GM12878 (cell line): ENCODE measurements at regions not wholly inside any gene's neighbourhood (a gene's known extent, or its start where the extent isn't known, plus 50 kb on each side); places are given as distances from the start of the nearest gene placed in this dataset.
"Not testable (repeated sequence)": the region's sequence is repeated elsewhere in the genome, so short reads cannot be mapped to it uniquely, and the experiment has no call there.

Source experiments
- ATAC-seq: fragments of 200-7000 bp; cut with Tn5 transposase; 3 replicates; pipeline ENCODE4 v1.9.1; 2020; ENCODE audit warnings: mild to moderate bottlenecking, moderate library complexity
- BruUV-seq: library from RNA; stranded (reverse); fragments of 400-500 nt; replicated peaks from 2 replicates; lab custom pipeline; 2021; lab: Mats Ljungman, UMichigan
- CTCF ChIA-PET: fragments of 300-600 bp; sonication (Branson Sonifier 250); formaldehyde crosslinking; extraction: SDS; loops from one replicate; lab custom pipeline; 2021; ENCODE audit warnings: inconsistent platforms; lab: Yijun Ruan, JAX
- POLR2A ChIA-PET: fragments of 350-600 bp; formaldehyde crosslinking; extraction: SDS; loops from one replicate; lab custom pipeline; 2021; ENCODE audit warnings: inconsistent platforms; lab: Charles Lee
- RAD21 ChIA-PET: fragments of 300-600 bp; sonication (Branson Sonifier 250); formaldehyde crosslinking; loops from one replicate; lab custom pipeline; 2023; ENCODE audit warnings: antibody characterized with exemption; ENCODE audit not compliant: unreplicated experiment; lab: Charles Lee
- SMC1A ChIA-PET: fragments of 300-600 bp; sonication (Branson Sonifier 250); formaldehyde crosslinking; loops from one replicate; lab custom pipeline; 2023; ENCODE audit not compliant: unreplicated experiment, uncharacterized antibody; lab: Charles Lee
- DNase-seq: peaks from one replicate; pipeline ENCODE4 v3.0.0-alpha.2; 2011; ENCODE audit warnings: low read depth, low spot score
- FAIRE-seq: peaks from 3 replicates; lab custom pipeline; 2011; peaks lifted over from hg19 to GRCh38; lab: Jason Lieb, UNC
- H2AFZ ChIP-seq: 2 replicates; pipeline ENCODE4 v1.6.0; 2011; ENCODE audit warnings: low read depth, low read length, control low read depth; ENCODE audit not compliant: control insufficient read depth
- H3K27ac ChIP-seq: 2 replicates; pipeline ENCODE4 v1.5.1; 2011; ENCODE audit warnings: control low read depth; ENCODE audit not compliant: control insufficient read depth, insufficient read depth
- H3K27me3 ChIP-seq, 2 experiments: replicated peaks in 1 of 2; 2 replicates each; pipeline versions ENCODE4 v1.6.0 to v1.6.1; 2011; ENCODE audit warnings: low read length in 1 of 2; ENCODE audit not compliant: control insufficient read depth in 2 of 2, insufficient read depth in 2 of 2
- H3K36me3 ChIP-seq, 2 experiments: 2 replicates each; pipeline ENCODE4 v1.5.1; 2011; ENCODE audit warnings: low read length in 1 of 2; ENCODE audit not compliant: control insufficient read depth in 2 of 2, insufficient read depth in 2 of 2
- H3K4me1 ChIP-seq: 2 replicates; pipeline ENCODE4 v1.6.1; 2011; ENCODE audit warnings: mild to moderate bottlenecking, low read length, moderate library complexity, mixed read lengths; ENCODE audit not compliant: control insufficient read depth, insufficient read depth
- H3K4me2 ChIP-seq: 2 replicates; pipeline ENCODE4 v1.6.0; 2011; ENCODE audit warnings: control low read depth; ENCODE audit not compliant: control insufficient read depth, insufficient read depth
- H3K4me3 ChIP-seq: fragments of 200-600 bp; sonication (generic); 2 replicates; pipeline ENCODE4 v1.5.1; 2016
- H3K79me2 ChIP-seq: 2 replicates; pipeline ENCODE4 v1.6.0; 2011; ENCODE audit warnings: low read length; ENCODE audit not compliant: control insufficient read depth, insufficient read depth
- H3K9ac ChIP-seq: 2 replicates; pipeline ENCODE4 v1.8.0; 2011; ENCODE audit warnings: low read length, control low read depth, mixed read lengths; ENCODE audit not compliant: control insufficient read depth, insufficient read depth
- H3K9me3 ChIP-seq: replicated peaks from 3 replicates; pipeline ENCODE4 v1.5.1; 2011; ENCODE audit warnings: mild to moderate bottlenecking, low read length; ENCODE audit not compliant: control insufficient read depth, insufficient read depth
- H4K20me1 ChIP-seq: 2 replicates; pipeline ENCODE4 v1.6.0; 2011; ENCODE audit not compliant: control insufficient read depth, insufficient read depth
- MTA2 ChIP-seq: fragments of 450-650 bp; IDR thresholded peaks from 2 replicates; pipeline ENCODE4 v1.6.1; 2016; ENCODE audit warnings: low read depth, mild to moderate bottlenecking, moderate library complexity
- PBX3 ChIP-seq: IDR thresholded peaks from 2 replicates; pipeline ENCODE4 v1.6.1; 2011; ENCODE audit warnings: mild to moderate bottlenecking, low read depth, low read length, moderate library complexity; ENCODE audit not compliant: insufficient replicate concordance
- WGBS: methylation state at CpG from one replicate; pipeline ENCODE4 v1.1.6; 2016; ENCODE audit warnings: low lambda C conversion rate; ENCODE audit not compliant: insufficient replicate concordance, insufficient coverage; ENCODE audit errors: missing lambda C conversion rate; 5-methylcytosine and 5-hydroxymethylcytosine counted together
- in situ Hi-C: fragments of 300-500 bp; cut with MboI; formaldehyde crosslinking; loops from 9 replicates; pipeline ENCODE4 v1.14.3; 2018; ENCODE audit warnings: mixed read lengths
- intact Hi-C: fragments of 100-400 bp; cut with micrococcal nuclease; formaldehyde crosslinking; loops from one replicate; pipeline ENCODE4 v1.14.2; 2022; ENCODE audit not compliant: unreplicated experiment
- TF ChIP-seq, protein P1 (sequence below): IDR thresholded peaks from 2 replicates; pipeline ENCODE4 v1.6.1; 2012; ENCODE audit warnings: mild to moderate bottlenecking, low read depth, low read length

GRCh38 chr4:186805917-186806316 lies 82.3 kb upstream of the FAT1 start:
- intact Hi-C loops, H3K9me3 ChIP-seq, H3K9ac ChIP-seq, H3K4me2 ChIP-seq, DNase-seq, H3K27ac ChIP-seq, ATAC-seq, H3K36me3 ChIP-seq, H2AFZ ChIP-seq, H3K4me1 ChIP-seq, BruUV-seq, H3K4me3 ChIP-seq, H3K79me2 ChIP-seq, H3K27me3 ChIP-seq, RAD21 ChIA-PET, H4K20me1 ChIP-seq, FAIRE-seq, in situ Hi-C loops, POLR2A ChIA-PET: not testable (repeated sequence)
- CTCF ChIA-PET: interaction anchor here (1.2 kb wide), 1 partner anchor 303 kb away, joined by 3 read pairs; no protein-coding TSS in a partner anchor
- WGBS: 8% methylated on average over 5 of the region's 5 CpGs
- SMC1A ChIA-PET: interaction anchor here (1.6 kb wide), 1 partner anchor 10 kb away, joined by 4 read pairs; no protein-coding TSS in a partner anchor

- intact Hi-C loops (no loop called here), in situ Hi-C loops (no loop called here)
- Histone ChIP-seq H3K27me3 (no peaks in the 10 kb centered on the region), H3K4me1 (no peaks in the 10 kb centered on the region), H3K4me2 (no peak overlapping the region), H3K36me3 (no peaks in the 10 kb centered on the region), H4K20me1 (no peaks in the 10 kb centered on the region), H3K79me2 (no peaks in the 10 kb centered on the region), H3K9me3 (no peaks in the 10 kb centered on the region), H3K4me3 (no peak overlapping the region), H3K27ac (no peak overlapping the region), H3K9ac (no peak overlapping the region), H2AFZ (no peak overlapping the region)
- ChIA-PET CTCF (interaction anchor here (1.2 kb wide), 1 partner anchor 302 kb away, joined by 3 read pairs; no protein-coding TSS in a partner anchor), RAD21 (no interaction called here), SMC1A (interaction anchor here (0.9 to 1.6 kb wide), 2 partner anchors 9 to 14 kb away, joined by 3 to 4 read pairs; no protein-coding TSS in a partner anchor), POLR2A (no interaction called here)
- 20% methylated on average over 7 of the region's 7 CpGs for WGBS
- FAIRE-seq: no peak
- no peak for ATAC-seq
- TF ChIP-seq, protein P1, sequence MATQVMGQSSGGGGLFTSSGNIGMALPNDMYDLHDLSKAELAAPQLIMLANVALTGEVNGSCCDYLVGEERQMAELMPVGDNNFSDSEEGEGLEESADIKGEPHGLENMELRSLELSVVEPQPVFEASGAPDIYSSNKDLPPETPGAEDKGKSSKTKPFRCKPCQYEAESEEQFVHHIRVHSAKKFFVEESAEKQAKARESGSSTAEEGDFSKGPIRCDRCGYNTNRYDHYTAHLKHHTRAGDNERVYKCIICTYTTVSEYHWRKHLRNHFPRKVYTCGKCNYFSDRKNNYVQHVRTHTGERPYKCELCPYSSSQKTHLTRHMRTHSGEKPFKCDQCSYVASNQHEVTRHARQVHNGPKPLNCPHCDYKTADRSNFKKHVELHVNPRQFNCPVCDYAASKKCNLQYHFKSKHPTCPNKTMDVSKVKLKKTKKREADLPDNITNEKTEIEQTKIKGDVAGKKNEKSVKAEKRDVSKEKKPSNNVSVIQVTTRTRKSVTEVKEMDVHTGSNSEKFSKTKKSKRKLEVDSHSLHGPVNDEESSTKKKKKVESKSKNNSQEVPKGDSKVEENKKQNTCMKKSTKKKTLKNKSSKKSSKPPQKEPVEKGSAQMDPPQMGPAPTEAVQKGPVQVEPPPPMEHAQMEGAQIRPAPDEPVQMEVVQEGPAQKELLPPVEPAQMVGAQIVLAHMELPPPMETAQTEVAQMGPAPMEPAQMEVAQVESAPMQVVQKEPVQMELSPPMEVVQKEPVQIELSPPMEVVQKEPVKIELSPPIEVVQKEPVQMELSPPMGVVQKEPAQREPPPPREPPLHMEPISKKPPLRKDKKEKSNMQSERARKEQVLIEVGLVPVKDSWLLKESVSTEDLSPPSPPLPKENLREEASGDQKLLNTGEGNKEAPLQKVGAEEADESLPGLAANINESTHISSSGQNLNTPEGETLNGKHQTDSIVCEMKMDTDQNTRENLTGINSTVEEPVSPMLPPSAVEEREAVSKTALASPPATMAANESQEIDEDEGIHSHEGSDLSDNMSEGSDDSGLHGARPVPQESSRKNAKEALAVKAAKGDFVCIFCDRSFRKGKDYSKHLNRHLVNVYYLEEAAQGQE: no peak
- TF ChIP-seq MTA2 (no peak), PBX3 (no peak)
- no peak for DNase-seq
- BruUV-seq: no TSS peak
Measured at GRCh38 chr4:186806679-186807421, 83.2 kb upstream of the FAT1 start.
